ENCODE measurements at regions not wholly inside any gene's neighbourhood (a gene's known extent, or its start where the extent isn't known, plus 50 kb on each side); places are given as distances from the start of the nearest gene placed in this dataset.

GRCh38 chr9:14560194-14560593, 133.0 kb downstream of the ZDHHC21 start:
- DNase-seq = no peak

DNA sequence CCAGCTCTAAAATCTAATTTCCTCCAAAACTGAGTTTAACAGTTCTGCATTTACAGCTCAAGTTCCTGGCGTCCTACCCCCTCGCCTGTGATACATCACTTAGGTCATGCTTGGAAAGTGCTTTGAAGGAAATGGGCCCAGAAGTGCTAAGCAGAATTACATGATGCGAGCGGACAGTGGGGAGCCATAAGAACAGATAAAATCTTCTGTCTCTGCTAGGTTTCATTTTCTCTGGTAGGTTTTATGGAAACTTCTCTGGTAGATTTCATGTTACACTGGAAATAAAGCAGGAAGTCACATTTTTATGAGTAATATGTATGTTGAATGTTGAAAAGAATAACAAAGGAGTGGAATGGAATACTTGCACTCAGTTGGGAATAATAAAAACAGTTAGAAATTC, 138.3 kb downstream of the ZDHHC21 start:
- no peak for DNase-seq

GRCh38 chr9:14547245-14548060, 145.8 kb downstream of the ZDHHC21 start:
- DNase-seq = no peak

DNA sequence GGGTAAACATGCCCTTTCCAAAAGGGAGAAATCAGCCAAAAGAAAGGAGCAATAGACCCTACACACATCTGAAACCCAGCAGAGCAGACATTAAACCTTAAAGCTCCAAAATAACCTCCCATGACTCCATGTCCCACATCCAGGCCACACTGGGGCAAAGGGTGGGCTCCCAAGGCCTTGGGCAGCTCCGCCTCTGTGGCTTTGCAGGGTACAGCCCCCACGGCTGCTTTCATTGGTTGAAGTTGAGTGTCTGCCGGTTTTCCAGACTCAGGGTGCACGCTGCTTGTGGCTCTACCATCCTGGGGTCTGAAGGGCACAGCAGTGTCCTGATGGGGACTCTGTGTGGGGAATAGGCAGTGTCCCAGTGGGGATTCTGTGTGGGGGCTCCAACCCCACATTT, 146.5 kb downstream of the ZDHHC21 start:
- DNase-seq = no peak

DNA sequence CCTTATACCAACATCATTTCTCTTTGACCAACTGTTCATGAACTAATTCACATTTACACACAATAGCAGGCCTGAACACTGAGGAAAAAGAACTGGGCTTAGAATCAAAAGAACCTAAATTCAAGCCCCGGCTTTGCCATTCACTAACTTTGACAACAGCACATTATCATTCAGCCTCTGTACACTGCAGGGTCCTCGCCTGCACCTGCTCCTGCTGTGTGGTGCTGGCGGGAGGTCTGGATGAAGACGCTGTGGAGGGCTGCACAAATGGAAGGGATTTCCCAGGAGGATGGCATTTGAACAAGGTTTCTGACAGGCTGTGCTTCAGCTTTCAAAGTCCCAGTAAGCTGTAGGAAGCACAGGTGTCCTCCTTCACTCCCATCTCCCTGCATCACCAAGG, 151.2 kb downstream of the ZDHHC21 start:
- DNase-seq = no peak

DNA sequence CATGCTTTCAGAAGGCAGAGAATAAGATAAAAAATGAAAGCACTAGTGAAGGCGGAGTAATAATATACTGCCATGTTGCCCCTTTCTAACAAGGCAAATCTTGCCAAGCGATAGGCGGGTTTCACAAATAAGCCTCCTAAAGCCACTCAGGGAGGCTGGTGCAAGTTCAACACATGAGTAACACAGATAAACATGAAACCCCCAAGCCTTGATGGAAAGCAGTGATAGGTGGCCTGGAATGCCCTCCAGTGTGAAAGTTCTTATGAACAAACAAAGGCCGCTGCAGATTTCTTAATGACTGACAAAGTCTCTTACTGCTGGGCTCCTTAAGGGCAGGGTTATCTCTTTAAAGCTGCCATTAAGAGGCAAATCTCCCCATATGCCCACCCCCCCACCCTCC, 154.7 kb downstream of the ZDHHC21 start:
- DNase-seq = no peak

- no peak for DNase-seq
Observed at GRCh38 chr9:14535161-14535955, 157.9 kb downstream of the ZDHHC21 start.

GRCh38 chr9:14533867-14534640, 159.2 kb downstream of the ZDHHC21 start:
- no peak for DNase-seq

GRCh38 chr9:14532456-14533115, 160.6 kb downstream of the ZDHHC21 start:
- DNase-seq = no peak

DNA sequence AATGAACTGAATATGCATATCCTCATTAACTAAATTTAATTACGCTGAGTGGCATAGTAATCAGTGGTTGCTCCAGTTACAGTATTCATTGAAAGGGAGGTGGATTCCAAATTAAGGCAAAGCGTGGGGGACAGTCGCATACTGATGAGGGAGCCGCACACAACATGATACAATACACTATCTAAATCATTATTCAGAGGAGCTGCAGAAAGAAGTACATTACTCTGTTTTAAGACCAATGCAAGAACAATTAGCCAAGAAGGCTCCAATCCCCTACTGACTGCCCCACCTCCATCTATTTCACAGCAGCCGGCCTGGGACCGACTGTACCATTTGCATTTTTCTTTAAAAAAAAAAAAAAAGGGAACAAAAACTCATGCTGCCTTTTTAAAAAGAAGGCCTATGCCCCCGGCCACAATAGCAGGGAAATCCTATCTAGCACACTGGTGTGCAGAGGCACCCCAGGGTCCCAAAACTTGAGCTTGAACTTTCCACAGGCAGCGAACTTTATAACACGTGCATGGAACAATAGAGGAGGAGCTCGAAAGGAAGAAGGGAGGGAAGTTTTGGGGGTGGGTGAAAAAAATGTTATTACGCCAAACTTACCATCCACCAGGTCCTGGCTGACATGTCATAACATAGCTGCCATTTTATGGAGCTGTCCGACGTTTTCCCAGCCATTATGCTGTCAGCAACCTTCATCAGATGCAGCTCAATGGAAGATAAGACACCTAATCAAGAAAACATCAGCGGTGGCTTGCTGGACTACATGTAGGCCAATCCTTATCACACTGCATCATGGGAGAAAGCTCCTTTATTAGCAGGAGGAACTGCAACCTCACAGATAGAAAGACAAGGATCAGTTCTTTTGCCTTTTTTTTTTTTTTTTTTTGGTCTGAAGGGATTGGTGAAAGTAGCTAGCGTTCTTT, 161.6 kb downstream of the ZDHHC21 start:
- no peak for DNase-seq

- no peak for DNase-seq
Observed at GRCh38 chr9:14530841-14531240, 162.4 kb downstream of the ZDHHC21 start.

- DNase-seq = peak; percentile 4
Observed at GRCh38 chr9:14530366-14530765, 162.9 kb downstream of the ZDHHC21 start.

GRCh38 chr9:14529629-14530028, 163.6 kb downstream of the ZDHHC21 start:
- no peak for DNase-seq

DNA sequence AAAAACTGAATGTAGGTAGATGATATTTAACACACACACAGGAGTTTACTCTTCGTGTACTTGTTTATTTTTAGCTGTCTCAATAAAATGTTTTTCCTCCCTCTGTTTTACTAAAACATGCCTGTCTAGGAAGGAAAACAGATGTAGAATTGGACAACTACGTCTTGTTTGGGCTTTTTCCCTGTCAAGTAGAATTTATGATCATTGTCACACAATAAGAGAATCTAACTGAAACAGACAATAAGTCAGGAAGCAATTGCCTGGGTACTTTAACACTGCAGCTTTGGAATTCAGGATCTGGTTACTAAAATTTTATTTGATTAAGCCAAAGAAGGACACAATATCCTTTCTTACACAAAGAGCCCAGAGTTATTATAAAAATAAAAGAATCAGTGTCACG, 164.2 kb downstream of the ZDHHC21 start:
- no peak for DNase-seq

GRCh38 chr9:14526504-14526903, 166.7 kb downstream of the ZDHHC21 start:
- no peak for DNase-seq

- no peak for DNase-seq
Observed at GRCh38 chr9:14525856-14526255, 167.4 kb downstream of the ZDHHC21 start.

GRCh38 chr9:14524873-14525515, 168.2 kb downstream of the ZDHHC21 start:
- no peak for DNase-seq

- DNase-seq = no peak
Observed at GRCh38 chr9:14523545-14523944, 169.7 kb downstream of the ZDHHC21 start.

- no peak for DNase-seq
Observed at GRCh38 chr9:14522627-14523379, 170.4 kb downstream of the ZDHHC21 start.

GRCh38 chr9:14520341-14520740, 172.9 kb downstream of the ZDHHC21 start:
- no peak for DNase-seq
